ENCODE measurements at regions not wholly inside any gene's neighbourhood (a gene's known extent, or its start where the extent isn't known, plus 50 kb on each side); places are given as distances from the start of the nearest gene placed in this dataset.

- no peaks in the 10 kb centered on the region for H3K27me3 ChIP-seq (ENCODE audit: control insufficient read depth, insufficient read depth, low read length)
- H3K9ac ChIP-seq (ENCODE audit: low read depth, low read length) = no peak overlapping the region
- H3K4me3 ChIP-seq (ENCODE audit: low read depth, low read length) = no peak overlapping the region
- peaks cover 4% of the 10 kb centered on the region for H3K4me1 ChIP-seq (ENCODE audit: control insufficient read depth, insufficient read depth, low read length)
- no peaks in the 10 kb centered on the region for H3K9me3 ChIP-seq (ENCODE audit: control insufficient read depth, insufficient read depth, low read length)
- H3K36me3 ChIP-seq (ENCODE audit: control insufficient read depth, insufficient read depth, low read length) = no peaks in the 10 kb centered on the region
Measured at GRCh38 chr2:7194950-7195349, 277.7 kb downstream of the RNF144A start.

GRCh38 chr2:7196883-7197282 lies 279.7 kb downstream of the RNF144A start:
- no peaks in the 10 kb centered on the region for H3K27me3 ChIP-seq (ENCODE audit: control insufficient read depth, insufficient read depth, low read length)
- no peaks in the 10 kb centered on the region for H3K4me1 ChIP-seq (ENCODE audit: control insufficient read depth, insufficient read depth, low read length)
- no peaks in the 10 kb centered on the region for H3K36me3 ChIP-seq (ENCODE audit: control insufficient read depth, insufficient read depth, low read length)
- no peak overlapping the region for H3K4me3 ChIP-seq (ENCODE audit: low read depth, low read length)
- H3K9me3 ChIP-seq (ENCODE audit: control insufficient read depth, insufficient read depth, low read length) = no peaks in the 10 kb centered on the region
- H3K9ac ChIP-seq (ENCODE audit: low read depth, low read length) = no peak overlapping the region

GRCh38 chr2:7201851-7202250 lies 284.6 kb downstream of the RNF144A start:
- Histone ChIP-seq H3K4me1 (ENCODE audit: control insufficient read depth, insufficient read depth, low read length) (no peaks in the 10 kb centered on the region), H3K27me3 (ENCODE audit: control insufficient read depth, insufficient read depth, low read length) (no peaks in the 10 kb centered on the region), H3K36me3 (ENCODE audit: control insufficient read depth, insufficient read depth, low read length) (no peaks in the 10 kb centered on the region), H3K9ac (ENCODE audit: low read depth, low read length) (no peak overlapping the region), H3K4me3 (ENCODE audit: low read depth, low read length) (no peak overlapping the region), H3K9me3 (ENCODE audit: control insufficient read depth, insufficient read depth, low read length) (no peaks in the 10 kb centered on the region)

GRCh38 chr2:7203056-7203467 lies 285.9 kb downstream of the RNF144A start:
- H3K27me3 ChIP-seq (ENCODE audit: control insufficient read depth, insufficient read depth, low read length) = no peaks in the 10 kb centered on the region
- H3K36me3 ChIP-seq (ENCODE audit: control insufficient read depth, insufficient read depth, low read length) = no peaks in the 10 kb centered on the region
- H3K9ac ChIP-seq (ENCODE audit: low read depth, low read length) = no peak overlapping the region

GRCh38 chr2:7205151-7205830 lies 288.1 kb downstream of the RNF144A start:
- Histone ChIP-seq H3K36me3 (ENCODE audit: control insufficient read depth, insufficient read depth, low read length) (no peaks in the 10 kb centered on the region), H3K9ac (ENCODE audit: low read depth, low read length) (no peak overlapping the region), H3K4me1 (ENCODE audit: control insufficient read depth, insufficient read depth, low read length) (peaks cover 7% of the 10 kb centered on the region), H3K9me3 (ENCODE audit: control insufficient read depth, insufficient read depth, low read length) (no peaks in the 10 kb centered on the region), H3K27me3 (ENCODE audit: control insufficient read depth, insufficient read depth, low read length) (no peaks in the 10 kb centered on the region), H3K4me3 (ENCODE audit: low read depth, low read length) (no peak overlapping the region)

More at GRCh38 chr2:7203056-7203467, 285.9 kb downstream of the RNF144A start:
- Histone ChIP-seq H3K4me1 (ENCODE audit: control insufficient read depth, insufficient read depth, low read length) (no peaks in the 10 kb centered on the region), H3K4me3 (ENCODE audit: low read depth, low read length) (no peak overlapping the region), H3K9me3 (ENCODE audit: control insufficient read depth, insufficient read depth, low read length) (no peaks in the 10 kb centered on the region)

GRCh38 chr2:7206111-7206810 lies 289.0 kb downstream of the RNF144A start:
- Histone ChIP-seq H3K9me3 (ENCODE audit: control insufficient read depth, insufficient read depth, low read length) (no peaks in the 10 kb centered on the region), H3K4me3 (ENCODE audit: low read depth, low read length) (no peak overlapping the region), H3K9ac (ENCODE audit: low read depth, low read length) (no peak overlapping the region), H3K36me3 (ENCODE audit: control insufficient read depth, insufficient read depth, low read length) (no peaks in the 10 kb centered on the region), H3K4me1 (ENCODE audit: control insufficient read depth, insufficient read depth, low read length) (peaks cover 7% of the 10 kb centered on the region), H3K27me3 (ENCODE audit: control insufficient read depth, insufficient read depth, low read length) (no peaks in the 10 kb centered on the region)

- Histone ChIP-seq H3K27me3 (ENCODE audit: control insufficient read depth, insufficient read depth, low read length) (no peaks in the 10 kb centered on the region), H3K9ac (ENCODE audit: low read depth, low read length) (no peak overlapping the region), H3K4me3 (ENCODE audit: low read depth, low read length) (no peak overlapping the region), H3K4me1 (ENCODE audit: control insufficient read depth, insufficient read depth, low read length) (peaks cover 7% of the 10 kb centered on the region), H3K9me3 (ENCODE audit: control insufficient read depth, insufficient read depth, low read length) (no peaks in the 10 kb centered on the region), H3K36me3 (ENCODE audit: control insufficient read depth, insufficient read depth, low read length) (no peaks in the 10 kb centered on the region)
Measured at GRCh38 chr2:7207631-7208030, 290.4 kb downstream of the RNF144A start.

GRCh38 chr2:7209757-7210555 lies 292.7 kb downstream of the RNF144A start:
- Histone ChIP-seq H3K4me3 (ENCODE audit: low read depth, low read length) (no peak overlapping the region), H3K27me3 (ENCODE audit: control insufficient read depth, insufficient read depth, low read length) (no peaks in the 10 kb centered on the region), H3K9ac (ENCODE audit: low read depth, low read length) (no peak overlapping the region), H3K36me3 (ENCODE audit: control insufficient read depth, insufficient read depth, low read length) (no peaks in the 10 kb centered on the region), H3K9me3 (ENCODE audit: control insufficient read depth, insufficient read depth, low read length) (no peaks in the 10 kb centered on the region), H3K4me1 (ENCODE audit: control insufficient read depth, insufficient read depth, low read length) (peaks cover 7% of the 10 kb centered on the region)

- Histone ChIP-seq H3K36me3 (ENCODE audit: control insufficient read depth, insufficient read depth, low read length) (no peaks in the 10 kb centered on the region), H3K9ac (ENCODE audit: low read depth, low read length) (no peak overlapping the region), H3K27me3 (ENCODE audit: control insufficient read depth, insufficient read depth, low read length) (no peaks in the 10 kb centered on the region), H3K9me3 (ENCODE audit: control insufficient read depth, insufficient read depth, low read length) (no peaks in the 10 kb centered on the region), H3K4me3 (ENCODE audit: low read depth, low read length) (no peak overlapping the region), H3K4me1 (ENCODE audit: control insufficient read depth, insufficient read depth, low read length) (peaks cover 7% of the 10 kb centered on the region)
Measured at GRCh38 chr2:7210712-7211111, 293.5 kb downstream of the RNF144A start.

GRCh38 chr2:7225848-7226247 lies 308.6 kb downstream of the RNF144A start:
- no peaks in the 10 kb centered on the region for H3K36me3 ChIP-seq (ENCODE audit: control insufficient read depth, insufficient read depth, low read length)
- no peaks in the 10 kb centered on the region for H3K9me3 ChIP-seq (ENCODE audit: control insufficient read depth, insufficient read depth, low read length)
- peaks cover 26% of the 10 kb centered on the region for H3K4me1 ChIP-seq (ENCODE audit: control insufficient read depth, insufficient read depth, low read length)
- H3K9ac ChIP-seq (ENCODE audit: low read depth, low read length) = no peak overlapping the region
- H3K4me3 ChIP-seq (ENCODE audit: low read depth, low read length) = no peak overlapping the region
- H3K27me3 ChIP-seq (ENCODE audit: control insufficient read depth, insufficient read depth, low read length) = no peaks in the 10 kb centered on the region

GRCh38 chr2:7226501-7226900 lies 309.3 kb downstream of the RNF144A start:
- Histone ChIP-seq H3K27me3 (ENCODE audit: control insufficient read depth, insufficient read depth, low read length) (no peaks in the 10 kb centered on the region), H3K4me1 (ENCODE audit: control insufficient read depth, insufficient read depth, low read length) (peaks cover 26% of the 10 kb centered on the region), H3K9me3 (ENCODE audit: control insufficient read depth, insufficient read depth, low read length) (no peaks in the 10 kb centered on the region), H3K4me3 (ENCODE audit: low read depth, low read length) (no peak overlapping the region), H3K36me3 (ENCODE audit: control insufficient read depth, insufficient read depth, low read length) (no peaks in the 10 kb centered on the region), H3K9ac (ENCODE audit: low read depth, low read length) (no peak overlapping the region)
